Hepatic stellate cell (primary cell): ENCODE measurements at regions not wholly inside any gene's neighbourhood (a gene's known extent, or its start where the extent isn't known, plus 50 kb on each side); places are given as distances from the start of the nearest gene placed in this dataset.
A peak's percentile ranks its signal among the peaks of the same experiment; 100 is the strongest.

ENCODE experiments used
- DNase-seq: peaks from one replicate; pipeline ENCODE4 v3.0.0; 2011; ENCODE audit warnings: low spot score

DNA sequence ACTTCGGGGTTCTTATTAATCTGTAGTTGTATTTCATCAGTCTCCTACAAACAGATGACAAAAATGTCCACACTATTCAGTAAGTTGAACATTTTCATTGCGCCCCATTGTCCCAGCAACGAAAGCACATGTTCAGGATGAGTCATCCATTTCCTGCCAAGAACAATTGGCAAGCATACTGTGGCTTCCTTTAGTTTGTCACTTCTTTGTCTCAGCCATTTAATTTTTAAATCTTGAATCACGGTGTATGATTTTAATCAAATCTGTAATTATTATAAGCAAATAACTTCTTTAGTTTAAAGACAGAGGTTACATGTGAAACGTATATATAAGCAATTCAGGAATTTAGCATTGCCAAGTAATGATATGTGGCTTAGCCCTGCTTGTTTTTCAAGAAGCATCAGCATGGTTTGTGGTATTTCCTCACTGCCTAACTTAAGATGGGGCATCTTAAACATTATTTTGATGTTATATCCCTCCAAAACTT lies 211.3 kb upstream of the KRR1 start:
- peak; percentile 40 for DNase-seq

- DNase-seq = no peak
These were observed 210.4 kb upstream of the KRR1 start for GRCh38 chr12:75721796-75722195.

DNA sequence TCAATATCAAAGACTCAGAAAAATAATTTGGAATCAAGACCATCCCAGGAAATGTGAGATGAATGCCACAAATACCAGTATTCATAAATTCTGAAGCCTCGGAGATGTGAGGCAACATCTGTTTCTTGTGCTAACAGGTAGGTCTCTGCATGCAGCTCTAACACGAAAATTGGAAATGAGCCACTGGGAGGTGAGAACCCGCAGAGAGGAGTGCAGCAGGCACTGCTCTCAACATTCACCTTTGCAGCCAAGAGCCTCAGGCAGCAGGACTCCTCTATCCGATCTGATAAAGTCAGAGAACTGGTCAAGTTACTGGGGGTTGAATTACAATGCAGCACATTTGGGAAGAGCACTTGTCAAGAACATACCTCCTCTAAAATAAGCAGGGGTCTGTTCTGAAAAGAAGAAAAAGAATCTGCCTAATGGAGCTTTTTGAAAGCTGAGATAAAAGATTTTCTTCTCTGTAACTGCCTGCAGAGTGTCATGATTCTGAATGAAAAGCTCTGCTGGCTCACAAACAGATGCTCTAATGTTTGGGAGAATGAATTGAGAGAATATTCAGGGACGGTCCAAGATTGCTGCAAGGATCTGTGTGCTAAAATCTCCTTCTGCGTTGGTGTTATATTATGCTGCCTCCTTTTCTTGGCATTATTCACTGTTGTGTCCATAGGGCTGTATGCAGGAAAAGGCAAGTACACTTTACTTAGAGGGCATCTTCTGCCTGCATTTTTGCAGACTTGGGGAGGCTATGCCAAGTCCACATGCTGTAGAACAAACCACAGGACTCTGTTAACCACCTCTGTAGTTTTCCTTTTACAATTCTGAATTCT lies 209.6 kb upstream of the KRR1 start:
- DNase-seq = no peak

- no peak for DNase-seq
These were observed 206.5 kb upstream of the KRR1 start for GRCh38 chr12:75717902-75718301.

DNA sequence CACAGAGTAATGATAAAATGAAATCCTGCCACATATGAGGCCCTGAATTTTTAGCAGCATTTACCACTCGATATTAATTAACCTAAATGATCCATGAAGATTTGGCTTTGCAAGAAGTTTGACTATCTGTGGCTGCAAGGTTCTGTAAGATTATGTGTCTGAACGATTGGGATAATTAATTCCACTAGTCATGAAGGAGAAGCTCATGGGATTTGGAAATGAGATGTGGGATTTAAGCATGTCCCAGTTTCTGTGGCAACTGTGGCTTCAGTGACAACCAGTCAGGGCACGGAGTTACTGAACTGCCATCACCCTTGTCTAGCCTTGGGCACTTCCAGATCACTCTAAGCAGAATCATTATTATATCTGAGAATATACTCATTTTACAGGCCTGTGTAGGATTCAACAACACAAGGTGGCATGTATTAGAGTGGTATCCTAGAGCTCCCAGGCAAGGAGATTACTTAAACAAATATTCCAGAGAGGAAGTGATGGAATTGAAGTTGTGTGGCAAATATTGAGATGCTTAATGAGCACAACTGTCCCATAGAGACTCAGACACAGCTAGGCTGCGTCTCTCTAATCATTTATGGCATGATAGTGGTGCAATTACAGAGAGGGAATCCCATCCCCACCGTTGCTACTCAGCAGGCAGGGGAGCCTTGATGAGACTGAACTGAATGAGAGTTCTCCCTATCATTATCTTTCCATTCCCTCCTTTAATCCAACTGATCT lies 205.0 kb upstream of the KRR1 start:
- DNase-seq = no peak

GRCh38 chr12:75715682-75716081 lies 204.3 kb upstream of the KRR1 start:
- no peak for DNase-seq

GRCh38 chr12:75715323-75715644 lies 203.9 kb upstream of the KRR1 start:
- no peak for DNase-seq

DNA sequence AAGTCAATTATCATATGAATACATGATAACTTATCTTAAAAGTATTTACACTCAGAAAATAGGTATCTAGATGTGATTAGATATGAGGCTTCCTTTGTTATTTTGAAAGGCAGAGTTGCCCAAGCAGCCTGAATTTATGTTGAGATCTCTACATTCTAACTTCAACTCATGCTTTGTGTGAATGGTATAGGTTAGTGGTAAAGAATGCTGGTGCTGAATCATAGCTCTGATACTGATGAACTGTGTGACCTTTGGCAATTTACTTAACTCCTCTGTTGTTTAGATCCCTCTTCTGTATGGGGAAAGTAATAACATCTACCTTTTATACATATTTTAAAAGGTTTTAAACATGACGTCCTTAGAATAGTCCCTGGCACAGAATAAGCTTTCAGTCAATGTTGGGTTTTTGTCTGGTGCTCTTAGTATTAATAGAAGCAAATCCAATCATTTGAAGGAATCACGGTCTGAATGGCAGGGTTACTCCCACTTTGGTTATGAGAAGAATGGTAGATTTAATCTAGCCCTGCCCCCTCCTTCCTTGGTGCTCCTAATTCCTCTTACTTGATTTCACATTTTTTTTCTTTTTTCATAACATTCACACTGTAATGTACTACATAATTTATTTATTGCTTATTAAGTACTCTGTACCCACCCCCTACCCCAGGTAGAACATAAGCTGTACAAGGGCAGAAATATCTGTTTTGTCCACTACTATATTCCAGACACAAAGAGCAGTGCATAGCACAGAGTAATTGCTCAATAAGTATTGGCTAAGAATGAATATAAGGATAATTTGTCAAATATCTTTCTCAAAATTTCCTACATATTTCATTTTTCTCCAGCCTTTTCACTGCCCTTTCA lies 203.3 kb upstream of the KRR1 start:
- DNase-seq = no peak

- no peak for DNase-seq
These were observed 202.0 kb upstream of the KRR1 start for GRCh38 chr12:75713434-75713833.

DNA sequence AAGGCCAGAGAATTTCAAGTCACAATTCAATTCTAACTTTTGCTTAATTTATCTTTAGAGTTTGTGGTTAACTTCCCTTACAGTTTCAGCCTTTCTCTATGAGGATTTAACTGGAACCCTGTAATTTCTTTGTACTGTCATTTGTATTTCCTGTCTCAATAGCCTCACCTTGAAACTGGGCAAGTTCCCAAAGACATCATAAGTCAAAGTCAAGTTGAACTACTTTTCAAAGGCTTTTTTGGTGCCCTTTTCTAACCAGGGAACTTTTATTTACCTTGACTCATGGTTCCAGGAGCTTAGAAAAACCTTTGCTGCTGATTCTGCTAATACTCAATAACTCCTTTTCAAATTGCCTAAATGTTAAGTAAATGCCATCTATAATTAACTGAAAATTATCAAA lies 200.8 kb upstream of the KRR1 start:
- DNase-seq = no peak

DNA sequence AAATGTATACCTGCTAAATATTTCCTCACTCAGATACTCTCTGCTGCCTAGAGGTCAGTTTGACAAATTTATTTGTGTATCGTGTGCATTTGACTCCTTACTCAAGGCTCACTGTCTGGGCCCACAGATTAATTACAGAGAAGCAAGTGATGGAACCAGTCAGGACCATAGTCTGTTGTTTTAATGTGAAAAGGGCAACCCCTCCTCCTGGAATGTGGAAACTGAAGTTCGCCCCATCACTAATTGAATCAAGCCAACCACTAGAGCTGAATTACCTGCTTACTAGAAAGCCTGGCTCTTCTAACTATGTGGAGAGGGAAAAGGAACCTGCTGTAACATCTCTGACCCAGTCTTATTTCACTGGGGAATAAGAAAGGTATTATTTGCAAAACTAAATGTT lies 199.9 kb upstream of the KRR1 start:
- no peak for DNase-seq

- no peak for DNase-seq
These were observed 199.1 kb upstream of the KRR1 start for GRCh38 chr12:75710361-75711069.

- no peak for DNase-seq
These were observed 198.1 kb upstream of the KRR1 start for GRCh38 chr12:75709503-75709902.

DNA sequence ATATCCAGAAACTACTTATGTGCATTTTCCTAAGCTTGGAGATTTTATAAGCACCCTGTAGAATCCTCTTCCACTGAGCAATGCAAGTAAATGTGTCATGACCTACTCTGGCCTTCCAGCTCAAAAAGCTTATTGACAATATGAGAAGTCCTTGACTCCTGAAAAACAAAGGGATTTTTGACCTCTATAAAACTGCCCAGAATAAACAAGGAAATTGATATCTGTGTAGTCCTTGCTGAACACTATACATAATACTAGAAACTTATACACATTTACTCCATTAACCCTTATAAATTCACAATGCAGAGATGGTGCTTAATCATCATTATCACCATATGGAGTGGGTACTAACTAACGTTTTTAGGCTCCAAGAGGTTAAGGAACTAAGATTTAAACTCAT lies 197.4 kb upstream of the KRR1 start:
- DNase-seq = no peak

DNA sequence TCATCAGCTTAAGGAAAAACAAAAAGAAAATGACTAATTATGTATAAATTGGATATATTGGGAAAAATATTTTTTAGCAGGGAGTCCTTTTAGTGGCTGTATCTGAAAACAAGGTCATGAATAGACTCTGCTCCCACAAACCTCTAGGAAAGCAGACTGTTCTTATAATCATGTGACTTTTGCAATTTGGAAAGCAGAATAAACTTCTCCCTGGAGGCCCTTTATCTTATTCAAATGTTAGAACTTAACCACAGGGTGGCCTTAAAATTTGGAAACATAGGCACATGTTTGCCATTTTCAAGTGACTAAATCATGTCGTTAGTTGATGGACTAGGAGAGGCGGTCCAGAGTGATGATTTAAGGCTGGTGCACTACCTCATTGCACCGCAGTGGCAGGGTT lies 196.6 kb upstream of the KRR1 start:
- no peak for DNase-seq

- DNase-seq = no peak
These were observed 195.6 kb upstream of the KRR1 start for GRCh38 chr12:75706786-75707605.

DNA sequence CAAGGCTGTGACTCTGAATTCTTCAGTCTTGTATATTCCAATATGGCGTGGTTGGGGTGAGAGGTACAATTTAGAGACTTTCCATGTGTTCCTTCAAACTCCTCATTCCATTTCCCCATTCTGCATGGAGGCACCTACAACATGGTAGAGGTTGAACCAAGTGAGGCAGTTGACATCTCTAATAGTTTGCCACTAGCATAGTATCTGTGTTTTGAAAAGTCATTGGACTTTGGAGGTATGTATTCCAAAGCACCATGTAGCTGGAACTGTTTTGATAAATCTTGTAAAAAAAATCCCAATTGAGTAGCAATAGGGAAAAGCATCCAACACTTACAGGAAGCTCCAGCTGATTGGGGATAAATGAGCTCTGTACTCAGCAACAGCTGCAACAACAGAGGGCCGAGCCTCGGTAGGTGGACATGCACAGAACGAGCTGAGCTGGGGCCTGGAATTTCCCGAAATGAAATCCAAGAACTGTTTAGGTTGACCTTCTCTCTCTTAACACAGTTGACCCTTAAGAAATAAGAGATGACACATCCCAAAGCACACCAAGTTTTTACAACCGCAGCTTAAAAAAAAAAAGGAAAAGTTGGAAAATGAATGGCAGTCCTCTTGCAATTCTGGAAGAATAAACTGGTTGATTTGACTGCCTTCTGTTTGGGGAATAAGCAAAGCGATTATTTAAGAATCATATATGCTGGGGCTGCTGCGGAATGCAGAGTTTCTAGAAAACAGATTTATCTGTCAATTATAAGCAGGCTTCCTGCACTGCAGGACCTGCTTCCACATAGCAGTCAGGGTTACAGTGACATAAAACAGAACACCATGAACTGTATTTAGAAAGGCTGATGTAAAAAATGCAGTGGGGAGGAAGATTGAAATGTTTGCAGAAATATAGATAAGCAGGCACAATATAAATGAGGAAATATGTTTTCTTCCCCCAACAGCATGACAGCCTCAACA lies 194.6 kb upstream of the KRR1 start:
- DNase-seq = no peak

DNA sequence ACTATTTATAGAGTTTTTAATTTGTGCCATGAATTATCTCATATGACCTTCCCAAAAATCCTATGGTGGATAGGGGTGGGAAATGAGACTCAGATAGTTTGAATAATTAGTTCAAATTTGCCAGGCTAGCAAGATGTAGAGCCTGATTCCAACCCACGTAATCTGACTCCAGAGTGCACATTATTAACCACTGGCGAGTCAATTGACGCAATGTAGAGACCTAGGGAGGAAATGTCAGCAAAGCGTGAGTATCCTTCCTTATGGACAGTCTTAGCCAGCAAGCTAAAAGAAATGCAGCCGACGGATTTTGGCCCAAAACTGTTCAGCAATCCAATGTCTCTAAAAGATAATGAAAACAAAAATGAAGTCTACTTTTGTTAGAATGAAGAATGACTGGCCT lies 193.3 kb upstream of the KRR1 start:
- DNase-seq = no peak

GRCh38 chr12:75704208-75704607 lies 192.8 kb upstream of the KRR1 start:
- DNase-seq = no peak

DNA sequence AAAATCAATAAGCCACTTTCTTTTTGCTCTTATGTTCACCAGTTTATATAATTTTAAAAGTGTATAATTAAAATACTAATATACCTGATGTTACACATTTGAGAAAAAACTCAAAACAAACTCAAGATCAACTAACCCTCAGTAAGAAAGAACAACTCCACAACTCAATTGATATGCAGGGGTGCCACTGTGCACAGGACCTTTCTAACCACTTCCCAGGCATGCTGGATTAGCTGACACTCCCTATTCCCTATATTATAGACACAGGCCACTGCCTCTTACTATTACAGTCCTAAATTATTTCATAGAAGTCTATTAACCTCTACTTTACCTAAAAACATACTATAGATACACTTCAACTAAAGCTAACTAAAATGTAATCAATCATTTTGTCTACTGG lies 191.7 kb upstream of the KRR1 start:
- no peak for DNase-seq
